ENCODE measurements at regions not wholly inside any gene's neighbourhood (a gene's known extent, or its start where the extent isn't known, plus 50 kb on each side); places are given as distances from the start of the nearest gene placed in this dataset.
"Not testable (repeated sequence)": the region's sequence is repeated elsewhere in the genome, so short reads cannot be mapped to it uniquely, and the experiment has no call there.

DNA sequence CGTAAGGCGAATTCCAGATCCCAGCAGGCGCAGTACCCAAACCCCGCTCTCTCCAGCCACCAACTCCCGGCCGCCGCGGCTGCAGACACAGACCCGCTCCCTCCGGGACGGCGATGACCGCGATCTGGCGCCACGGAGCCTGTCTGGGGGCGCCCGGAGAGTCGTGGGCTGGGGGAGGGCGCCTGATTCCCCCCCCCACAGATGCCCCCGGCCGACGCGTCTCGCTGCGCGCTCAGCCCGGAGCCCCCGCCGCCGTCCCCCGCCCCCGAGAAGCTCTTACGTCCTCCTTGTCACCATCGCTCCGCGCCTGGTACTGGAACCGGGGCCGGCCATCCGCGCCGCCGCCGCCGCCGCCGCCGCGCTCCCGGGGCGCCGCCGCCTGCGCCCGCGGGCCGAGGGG lies 173.6 kb downstream of the ATP6V0E2 start:
- not testable (repeated sequence) for DNase-seq

DNA sequence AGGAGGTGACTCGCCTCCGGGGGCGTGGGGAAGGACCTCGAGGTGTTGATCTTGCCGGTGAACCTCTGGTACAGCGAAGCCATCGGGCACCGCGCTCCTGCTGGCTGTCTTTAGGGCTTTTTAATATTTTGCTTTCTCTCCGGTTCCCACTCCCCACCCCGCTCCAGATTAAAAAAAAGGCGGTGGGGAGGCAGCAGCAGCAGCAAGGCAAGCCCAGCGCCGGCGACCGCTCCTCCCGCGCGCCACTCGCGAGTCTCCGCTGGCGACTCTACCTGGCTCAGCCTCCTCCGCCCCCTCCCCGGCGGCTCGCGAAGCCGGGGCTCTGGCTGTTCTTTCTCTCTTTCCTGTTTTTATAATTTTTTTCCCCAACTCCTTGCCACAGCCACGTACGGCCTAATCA lies 174.0 kb downstream of the ATP6V0E2 start:
- DNase-seq, result not testable (repeated sequence)

DNA sequence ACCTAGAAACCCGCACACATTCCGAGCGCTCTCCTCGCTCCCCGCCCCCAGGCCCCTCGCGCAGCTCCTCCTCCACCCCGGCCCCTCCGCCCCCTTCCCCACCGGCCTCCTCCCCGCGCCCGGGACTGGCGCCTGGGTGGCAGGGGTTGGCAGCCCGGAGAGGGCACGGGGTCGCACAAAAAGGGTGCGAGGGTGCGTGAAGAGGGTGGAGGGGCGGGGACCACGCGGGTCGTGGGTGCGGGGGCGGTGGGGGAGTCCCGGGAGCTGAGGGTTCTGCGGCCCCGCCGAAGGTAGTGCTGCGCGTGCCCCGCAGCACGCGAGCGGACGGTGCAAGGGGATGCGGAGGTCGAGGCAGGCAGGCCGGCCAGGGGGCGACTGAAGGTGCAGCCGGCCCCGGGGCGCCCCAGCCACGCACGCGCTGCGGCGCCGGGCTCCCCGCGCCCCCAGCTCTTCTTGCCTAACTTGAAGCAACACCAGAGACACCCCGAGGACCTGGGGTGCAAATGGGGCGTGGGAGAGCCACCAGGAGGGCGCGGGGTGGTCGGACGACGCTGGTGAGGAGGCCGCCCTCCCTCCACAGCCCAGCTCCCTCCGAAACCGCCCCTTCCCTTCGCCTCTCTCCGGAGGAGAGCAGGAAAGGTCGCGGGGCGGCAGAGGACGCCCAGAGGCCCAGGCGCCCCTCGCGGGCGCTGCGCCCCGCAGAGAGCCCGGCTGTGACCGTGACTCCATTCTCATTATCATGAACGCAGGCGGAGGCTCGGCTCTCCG lies 174.7 kb downstream of the ATP6V0E2 start:
- not testable (repeated sequence) for DNase-seq

DNA sequence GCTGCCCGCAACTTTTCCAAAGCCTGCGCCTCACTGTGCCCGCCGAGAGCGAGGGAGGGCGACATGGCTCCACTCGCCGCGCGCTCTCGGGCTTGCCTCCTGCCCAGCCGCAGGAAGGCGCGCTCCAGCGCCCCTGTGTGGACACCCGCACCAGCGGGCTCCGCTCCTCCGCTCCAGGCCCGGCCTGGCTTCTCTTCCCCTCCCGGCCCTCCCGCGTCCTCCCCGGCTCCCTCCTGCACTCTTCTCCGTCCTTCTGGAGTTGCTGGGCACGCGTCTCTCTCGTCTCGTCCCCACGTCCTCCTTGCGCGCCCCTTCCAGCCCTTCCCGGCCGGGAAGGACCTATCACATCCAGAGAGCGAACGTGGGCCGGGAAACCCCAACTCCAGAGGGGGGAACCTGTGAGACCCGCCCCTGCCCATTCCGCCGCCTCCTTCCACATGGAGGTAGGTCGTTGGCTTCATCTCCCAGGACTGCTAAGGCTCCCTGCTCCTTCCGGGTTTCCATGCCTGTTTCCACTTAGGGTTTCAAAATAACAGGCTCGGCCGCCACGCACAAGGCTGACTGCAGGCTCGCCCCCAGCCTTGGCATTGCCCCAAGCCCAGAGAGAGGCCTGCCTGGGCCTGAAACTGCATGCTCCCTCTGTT lies 175.4 kb downstream of the ATP6V0E2 start:
- peak; percentile 74 for DNase-seq

DNA sequence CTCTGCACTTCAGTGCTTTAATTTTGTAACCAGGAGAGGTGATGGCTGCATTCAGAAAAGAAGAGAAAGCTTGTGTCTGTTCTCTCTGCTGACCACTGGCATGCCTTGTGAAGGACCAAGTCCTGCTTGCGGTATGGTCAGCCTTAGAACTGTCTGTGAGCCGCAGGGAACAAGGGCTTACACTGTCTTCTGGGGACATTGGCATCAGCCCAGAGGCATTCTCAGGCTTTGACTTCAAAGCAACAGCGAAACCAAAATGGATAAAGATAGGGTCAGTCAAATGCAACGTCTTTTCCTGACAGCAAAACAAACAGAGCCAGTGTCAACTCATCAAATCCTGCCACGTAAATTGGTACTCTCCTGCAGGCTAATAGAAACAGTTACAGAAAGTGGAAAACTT lies 179.6 kb downstream of the ATP6V0E2 start:
- DNase-seq, result not testable (repeated sequence)

DNA sequence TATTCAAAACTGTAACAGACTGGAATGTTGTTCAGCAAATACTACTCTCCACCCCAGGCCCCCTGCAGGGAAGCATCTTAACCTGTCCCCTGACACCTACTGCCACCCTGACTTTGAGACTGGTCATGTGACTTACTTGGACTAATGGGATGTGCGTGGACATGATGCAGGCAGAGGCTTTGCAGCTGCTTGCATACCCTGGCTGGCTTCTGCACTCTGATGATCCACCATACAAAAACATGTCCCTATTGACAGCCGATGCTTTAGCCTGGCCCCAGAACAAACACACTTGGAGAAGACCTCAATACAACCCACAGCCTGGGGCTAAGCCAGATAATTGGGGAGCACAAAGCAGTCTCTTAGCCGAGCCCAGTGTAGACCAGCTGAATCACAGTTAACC lies 180.5 kb downstream of the ATP6V0E2 start:
- DNase-seq, result not testable (repeated sequence)

DNA sequence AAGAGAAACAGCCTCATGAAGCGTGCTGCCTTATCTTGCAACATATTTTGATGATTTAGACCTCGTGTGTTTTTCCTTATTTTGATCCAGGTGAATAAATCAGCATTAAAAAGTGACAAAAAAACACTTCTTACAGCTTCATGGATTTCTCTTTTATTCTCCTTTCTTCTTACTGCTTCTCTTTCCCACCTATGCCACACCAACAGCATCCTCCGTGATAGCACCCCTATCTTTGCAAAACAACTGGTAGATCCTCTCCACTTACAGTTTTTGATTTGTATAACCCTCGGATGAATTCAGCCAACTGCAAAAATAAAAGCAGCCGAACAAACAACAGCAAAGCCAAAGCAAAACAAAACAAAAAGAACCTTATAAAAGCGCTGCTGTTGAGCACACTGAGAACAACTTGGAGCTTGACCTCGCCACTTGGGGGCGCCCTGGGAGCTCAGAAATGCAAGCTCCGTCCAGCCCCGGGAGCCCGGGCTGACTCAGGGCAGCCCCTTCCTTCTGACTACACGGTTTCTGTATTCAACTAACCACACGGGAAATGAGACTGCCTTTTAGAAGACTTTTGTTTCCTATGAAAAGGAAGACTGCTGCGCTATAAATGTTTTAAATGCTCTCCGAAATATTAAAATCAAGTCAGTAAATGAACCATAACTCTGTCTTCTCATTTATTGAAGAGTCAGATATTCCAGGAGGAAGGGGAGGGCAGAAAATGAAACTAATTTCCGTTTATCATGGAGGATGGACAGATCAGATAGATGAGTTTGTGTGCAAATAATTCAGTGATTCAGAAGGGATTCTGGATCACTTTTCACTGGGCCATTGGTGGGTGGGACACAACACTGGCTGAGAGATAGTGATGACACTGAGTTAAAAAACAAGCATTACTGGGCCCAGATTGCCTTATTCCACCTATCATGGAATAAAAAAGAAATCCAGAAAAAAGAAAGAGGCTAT lies 186.8 kb downstream of the ATP6V0E2 start:
- DNase-seq, result not testable (repeated sequence)

DNA sequence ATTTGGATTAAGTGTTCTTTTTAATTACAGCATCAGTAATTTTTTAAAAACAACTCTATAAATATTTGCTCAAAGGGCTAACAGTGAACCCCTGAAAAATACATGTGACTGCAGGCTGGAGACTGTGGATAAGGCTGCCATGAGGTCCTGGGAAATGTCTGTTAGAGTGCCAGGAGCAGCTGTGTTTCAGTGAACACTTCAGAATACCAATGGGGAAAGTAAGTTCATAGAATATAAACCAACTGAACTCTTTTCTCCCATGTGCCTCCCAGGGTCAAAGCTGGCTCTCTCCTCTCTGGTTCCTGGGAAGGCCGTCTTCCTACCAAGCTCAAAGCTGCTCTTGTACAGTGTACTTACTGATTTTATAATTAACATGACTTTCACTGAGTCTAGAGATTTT lies 189.4 kb downstream of the ATP6V0E2 start:
- DNase-seq, result not testable (repeated sequence)

DNA sequence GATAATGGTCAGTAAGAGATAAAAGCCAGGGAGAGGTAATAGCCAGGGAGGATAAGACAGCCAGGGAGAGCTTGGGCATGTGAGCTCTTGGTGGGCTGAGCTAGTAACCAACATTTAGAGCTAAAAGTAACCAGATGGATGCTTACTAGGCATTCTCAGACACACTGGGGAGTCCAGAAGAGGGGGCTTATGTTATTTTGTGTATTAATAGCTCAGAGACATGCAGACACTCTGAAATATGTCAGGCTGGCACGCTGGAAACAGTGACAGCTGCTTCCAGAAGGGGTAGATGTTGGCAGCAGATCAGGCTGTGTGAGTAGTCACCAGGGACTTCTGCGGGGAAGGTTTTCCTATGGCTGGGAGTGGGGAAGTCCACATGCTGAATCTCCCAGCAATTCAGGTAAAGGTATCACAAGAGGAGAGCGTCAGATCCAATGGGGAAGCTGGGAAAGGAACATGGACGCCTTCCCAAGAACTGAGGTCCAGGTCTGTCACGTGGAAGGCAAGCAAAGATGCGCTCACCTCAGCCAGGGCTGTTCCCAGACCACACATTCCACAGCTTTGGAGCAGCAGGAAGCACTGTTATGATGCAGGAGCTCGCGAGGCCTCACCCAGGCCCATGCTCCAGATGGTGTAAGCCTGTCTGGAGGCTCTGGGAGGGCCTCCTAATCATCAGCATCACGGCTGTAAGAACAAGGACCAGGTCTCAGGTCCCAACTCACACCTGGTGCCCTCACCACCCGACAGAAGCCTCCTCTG lies 196.0 kb downstream of the ATP6V0E2 start:
- not testable (repeated sequence) for DNase-seq

DNA sequence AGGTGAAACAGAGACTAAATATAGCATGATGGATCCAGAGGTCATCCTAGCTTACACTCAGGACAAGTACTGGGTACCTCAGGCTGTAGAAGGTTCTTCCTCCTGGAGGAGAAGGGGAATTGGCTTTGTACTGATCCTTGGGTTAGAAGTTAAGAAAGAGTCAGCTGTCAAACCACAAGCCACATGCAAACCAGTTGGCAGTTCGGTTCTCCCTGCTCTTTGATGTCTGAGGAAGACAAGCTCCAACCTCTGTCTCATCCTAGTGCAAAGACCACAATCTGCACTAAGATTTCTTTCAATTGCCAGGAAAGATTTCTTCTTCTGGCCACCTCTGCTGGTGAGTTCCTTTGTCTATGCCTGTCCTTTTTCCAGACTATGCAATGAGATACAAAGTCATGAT lies 203.8 kb downstream of the ATP6V0E2 start:
- DNase-seq, result not testable (repeated sequence)

DNA sequence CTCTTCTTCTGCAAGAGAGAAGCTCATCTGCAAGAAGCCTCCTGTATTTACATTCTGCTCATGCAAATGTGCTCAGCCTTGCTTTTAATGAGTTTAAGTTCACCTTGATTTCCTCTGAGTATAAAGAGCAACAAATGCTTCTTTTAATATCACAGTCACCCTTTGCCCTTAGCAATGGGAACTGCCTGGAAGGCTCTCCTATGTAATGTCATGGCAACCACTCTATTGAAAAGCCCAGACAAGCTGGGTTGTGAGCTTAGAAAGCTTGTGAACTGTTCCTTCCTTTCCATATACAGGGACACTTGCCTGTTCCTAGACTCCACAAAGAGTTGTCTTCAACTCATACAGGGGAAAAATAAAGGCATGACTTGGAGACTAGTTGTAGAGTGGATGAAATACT lies 208.1 kb downstream of the ATP6V0E2 start:
- not testable (repeated sequence) for DNase-seq

DNA sequence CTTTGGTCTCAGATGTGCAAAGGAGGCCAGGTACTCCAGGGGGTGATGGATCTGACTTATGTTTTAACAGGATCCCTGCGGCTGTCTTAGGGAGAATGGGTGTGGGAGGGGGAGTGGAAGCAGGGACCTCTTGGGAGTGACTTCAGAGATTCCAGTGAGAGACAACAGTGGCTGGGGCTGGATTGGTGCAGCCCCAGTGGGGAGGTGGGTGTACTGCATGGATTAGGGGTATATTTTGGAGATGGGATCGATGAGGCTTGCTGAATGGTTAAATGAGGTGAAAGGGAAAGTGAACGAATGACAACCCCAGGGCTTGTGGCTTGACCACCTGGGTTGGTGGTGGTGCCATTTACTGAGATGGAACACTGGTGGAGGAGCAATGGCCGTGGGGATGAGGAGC lies 211.0 kb downstream of the ATP6V0E2 start:
- not testable (repeated sequence) for DNase-seq

DNA sequence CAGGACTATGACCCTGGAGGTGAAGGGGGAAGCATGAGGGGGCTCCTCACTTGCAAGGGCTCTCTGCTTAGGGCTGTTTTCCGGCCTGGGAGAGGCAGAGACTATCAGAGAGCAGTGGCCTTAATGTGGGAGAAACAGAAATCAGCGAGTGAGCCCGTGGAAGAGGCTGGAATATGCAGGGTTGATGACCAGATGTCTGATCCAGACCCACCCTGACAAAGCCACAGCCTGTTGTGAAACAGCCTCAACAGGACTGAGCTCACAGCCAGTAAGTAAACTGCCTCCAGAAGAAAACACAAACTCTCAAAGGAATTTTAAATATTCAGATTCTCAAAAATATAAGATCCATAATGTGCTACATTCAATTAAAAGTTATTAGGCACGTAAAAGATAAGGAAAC lies 213.7 kb downstream of the ATP6V0E2 start:
- not testable (repeated sequence) for DNase-seq

DNA sequence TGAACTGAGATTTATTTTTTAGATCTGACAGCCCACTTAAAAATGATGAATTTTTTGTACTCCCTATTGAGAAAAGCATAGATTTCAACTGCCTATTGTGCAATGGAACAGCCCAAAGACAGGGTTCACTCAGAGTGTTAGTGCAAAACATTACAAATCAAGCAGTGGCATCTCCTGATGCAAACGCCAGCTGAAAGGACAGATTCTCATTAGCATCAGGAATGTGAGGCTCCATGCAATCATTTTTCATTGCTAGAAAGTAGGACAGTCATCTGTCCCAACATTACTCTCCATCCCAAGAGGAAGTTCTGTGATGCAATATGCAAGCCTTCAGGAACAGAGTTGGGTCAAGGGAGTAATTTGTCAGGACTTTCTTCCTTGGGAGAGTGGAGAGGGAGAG lies 215.4 kb downstream of the ATP6V0E2 start:
- DNase-seq, result not testable (repeated sequence)

DNA sequence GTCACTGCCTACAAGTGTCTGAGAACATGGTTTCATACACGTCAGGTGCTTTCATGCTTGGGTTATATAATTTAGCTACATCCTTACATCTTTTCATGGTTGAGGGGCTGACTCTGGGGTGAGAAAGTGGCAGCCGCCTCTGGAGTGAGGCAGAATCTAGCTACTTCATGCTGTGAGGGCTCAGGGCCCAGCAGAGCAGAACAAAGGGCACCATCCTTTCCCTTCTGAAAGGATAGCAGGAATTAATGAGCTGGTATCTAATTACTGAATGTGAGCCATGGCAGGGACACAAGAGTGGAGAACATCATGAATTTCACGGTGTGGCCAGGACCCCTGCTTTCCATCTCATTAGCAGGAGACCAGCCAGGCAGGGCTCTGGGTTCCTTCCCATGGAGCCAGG lies 217.0 kb downstream of the ATP6V0E2 start:
- DNase-seq, result not testable (repeated sequence)

DNA sequence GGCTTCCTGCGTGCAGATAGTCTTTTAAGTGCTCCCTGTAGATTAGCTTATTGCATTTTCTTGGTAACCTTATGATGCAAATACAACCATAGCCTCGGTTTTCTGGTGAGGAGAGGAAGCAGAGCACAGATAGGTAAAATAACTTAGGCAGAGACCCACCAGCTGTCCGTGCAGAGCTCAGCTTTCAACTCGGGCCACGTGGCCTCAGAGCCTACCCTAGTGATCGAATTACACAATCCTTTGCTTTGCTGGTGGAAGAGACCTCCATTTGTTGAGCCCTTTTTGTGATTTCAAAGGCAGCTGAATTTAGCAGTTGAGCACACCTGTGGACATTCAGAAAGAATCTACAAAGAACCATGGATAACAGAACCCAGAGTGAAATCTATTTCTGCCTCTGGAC lies 220.1 kb downstream of the ATP6V0E2 start:
- DNase-seq, result not testable (repeated sequence)

DNA sequence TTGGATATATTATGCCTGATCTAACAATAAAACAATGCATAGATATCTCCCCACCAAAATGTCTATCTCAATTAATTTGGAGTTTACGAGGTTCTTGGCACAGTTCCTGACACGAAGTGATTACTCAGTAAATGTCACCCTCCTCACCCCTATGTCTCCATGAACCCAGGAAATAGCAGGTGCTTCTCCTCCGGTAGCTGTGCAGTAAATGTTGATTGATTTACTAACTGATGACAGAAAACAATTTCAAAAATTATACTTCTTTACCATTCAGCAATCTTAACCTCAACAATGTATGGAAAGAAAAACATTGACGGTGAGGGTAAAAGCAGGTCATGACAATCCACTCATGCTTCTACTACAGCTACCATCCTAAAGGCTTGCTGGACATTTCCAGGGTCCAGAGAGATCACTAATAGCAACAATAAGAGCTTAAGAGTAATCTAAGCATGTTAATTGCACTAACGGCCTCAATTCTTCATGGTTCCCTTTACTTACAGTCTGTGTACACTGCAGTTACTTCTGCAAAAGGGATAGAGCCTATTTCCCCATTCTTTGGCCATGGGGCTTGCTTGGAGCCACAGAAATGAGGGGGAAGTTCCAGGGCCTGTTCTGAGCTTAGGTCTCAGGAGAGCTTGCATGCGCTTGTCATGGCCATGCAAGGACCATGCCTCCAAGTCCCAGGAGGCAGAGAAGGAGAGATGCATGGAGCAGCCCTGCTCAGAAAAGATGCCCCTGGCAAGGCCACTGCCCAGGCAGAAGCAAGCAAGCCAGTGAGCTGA lies 222.6 kb downstream of the ATP6V0E2 start:
- DNase-seq, result not testable (repeated sequence)

DNA sequence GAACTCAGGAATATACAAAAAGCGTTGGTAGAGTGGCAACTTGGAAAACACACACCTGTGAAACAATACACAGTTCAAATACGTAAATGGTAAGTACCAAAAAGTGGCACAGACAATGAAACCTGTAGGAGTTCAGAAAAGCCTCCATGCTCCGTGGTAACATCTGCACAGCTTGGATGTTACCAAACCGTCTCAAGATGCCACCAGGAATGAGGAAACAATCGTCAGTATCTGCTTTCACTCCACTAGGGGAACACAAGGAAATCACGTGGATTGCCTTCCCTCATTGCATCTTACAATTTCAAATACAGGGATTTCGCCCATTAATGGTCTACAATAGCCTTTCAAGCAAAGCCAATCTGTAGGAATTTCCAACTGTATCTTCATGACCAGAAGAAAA lies 224.6 kb upstream of the LRRC61 start:
- DNase-seq, result not testable (repeated sequence)

DNA sequence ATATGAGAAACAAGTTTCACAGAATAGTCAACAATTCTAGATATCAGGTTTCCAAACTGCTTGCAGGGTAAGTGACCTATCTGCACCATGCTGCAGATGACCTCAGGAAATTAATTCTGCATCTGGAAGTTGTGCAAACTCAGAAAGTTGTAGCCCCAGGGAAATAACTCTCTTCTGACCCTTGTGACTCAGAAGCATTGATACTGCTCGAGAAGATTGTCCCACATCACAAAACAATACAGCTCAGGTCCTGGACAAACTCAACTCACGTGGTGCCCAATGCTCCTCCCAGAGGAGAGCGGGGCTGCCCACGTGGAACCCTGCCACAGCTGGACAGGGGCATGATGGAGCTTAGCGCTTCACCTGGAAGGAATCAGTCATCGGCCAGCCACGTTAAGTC lies 221.9 kb upstream of the LRRC61 start:
- not testable (repeated sequence) for DNase-seq

DNA sequence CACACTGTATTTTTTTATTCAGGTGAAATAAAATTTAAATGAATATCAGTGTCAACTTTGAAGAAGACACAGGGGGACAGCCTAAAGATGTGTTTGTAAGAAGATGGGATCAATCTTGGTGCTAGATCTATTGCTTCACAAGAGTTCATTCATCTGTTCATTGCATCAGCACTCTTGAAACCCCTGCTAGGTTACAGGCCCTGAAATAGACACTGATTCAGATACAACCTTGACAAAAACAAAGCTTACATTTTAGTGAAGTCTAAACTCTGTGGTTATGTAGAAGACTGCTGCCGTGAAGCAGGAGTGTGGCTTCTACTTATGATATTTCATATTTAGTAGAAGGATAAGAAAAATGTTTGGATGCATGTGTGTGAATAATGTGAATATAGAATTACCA lies 215.9 kb upstream of the LRRC61 start:
- DNase-seq, result not testable (repeated sequence)

DNA sequence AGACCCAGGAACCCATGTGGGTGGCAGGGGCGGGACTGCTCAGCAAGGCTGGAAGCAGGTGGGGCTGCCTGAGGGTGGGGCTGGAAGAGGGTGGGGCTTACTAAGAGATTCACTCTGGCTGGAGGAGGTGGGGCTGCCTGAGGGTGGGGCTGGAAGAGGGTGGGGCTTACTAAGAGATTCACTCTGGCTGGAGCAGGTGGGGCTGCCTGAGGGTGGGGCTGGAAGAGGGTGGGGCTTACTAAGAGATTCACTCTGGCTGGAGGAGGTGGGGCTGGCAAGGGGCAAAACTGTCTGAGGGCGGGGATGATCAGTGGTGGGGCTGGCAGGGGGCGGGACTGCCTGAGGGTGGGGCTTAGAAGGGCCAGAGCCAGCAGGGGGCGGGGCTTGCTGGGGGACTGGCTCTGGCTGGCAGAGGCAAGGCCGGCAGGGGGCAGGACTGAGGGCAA lies 212.8 kb upstream of the LRRC61 start:
- peak; percentile 48 for DNase-seq

All from NCI-H146 (cell line).